ENCODE measurements at regions not wholly inside any gene's neighbourhood (a gene's known extent, or its start where the extent isn't known, plus 50 kb on each side); places are given as distances from the start of the nearest gene placed in this dataset.

DNA sequence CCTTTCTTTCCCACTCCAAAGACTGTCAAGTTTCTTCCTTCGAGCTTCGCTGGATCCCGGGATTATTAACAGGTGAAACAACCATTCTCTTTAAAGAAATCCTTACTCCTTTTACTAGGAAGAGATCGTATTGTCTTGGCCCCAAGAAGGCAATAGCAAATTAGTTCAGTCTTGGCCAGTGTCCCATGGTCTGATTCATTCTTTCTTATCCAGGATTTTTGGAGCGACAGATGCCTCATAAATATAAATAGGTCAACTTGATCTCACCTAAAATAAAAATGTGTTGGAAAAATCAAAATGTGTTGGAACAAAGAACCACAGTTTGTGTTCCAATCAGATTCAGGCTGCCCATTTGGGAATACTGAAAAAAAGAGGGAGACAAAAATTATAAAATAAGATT is 140.1 kb upstream of the TMEM108 start:
- TF ChIP-seq, protein P1, sequence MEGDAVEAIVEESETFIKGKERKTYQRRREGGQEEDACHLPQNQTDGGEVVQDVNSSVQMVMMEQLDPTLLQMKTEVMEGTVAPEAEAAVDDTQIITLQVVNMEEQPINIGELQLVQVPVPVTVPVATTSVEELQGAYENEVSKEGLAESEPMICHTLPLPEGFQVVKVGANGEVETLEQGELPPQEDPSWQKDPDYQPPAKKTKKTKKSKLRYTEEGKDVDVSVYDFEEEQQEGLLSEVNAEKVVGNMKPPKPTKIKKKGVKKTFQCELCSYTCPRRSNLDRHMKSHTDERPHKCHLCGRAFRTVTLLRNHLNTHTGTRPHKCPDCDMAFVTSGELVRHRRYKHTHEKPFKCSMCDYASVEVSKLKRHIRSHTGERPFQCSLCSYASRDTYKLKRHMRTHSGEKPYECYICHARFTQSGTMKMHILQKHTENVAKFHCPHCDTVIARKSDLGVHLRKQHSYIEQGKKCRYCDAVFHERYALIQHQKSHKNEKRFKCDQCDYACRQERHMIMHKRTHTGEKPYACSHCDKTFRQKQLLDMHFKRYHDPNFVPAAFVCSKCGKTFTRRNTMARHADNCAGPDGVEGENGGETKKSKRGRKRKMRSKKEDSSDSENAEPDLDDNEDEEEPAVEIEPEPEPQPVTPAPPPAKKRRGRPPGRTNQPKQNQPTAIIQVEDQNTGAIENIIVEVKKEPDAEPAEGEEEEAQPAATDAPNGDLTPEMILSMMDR (conservative IDR thresholded peaks at IDR 0.05; ENCODE audit: low read length) = no peak
- TF ChIP-seq EZH2phosphoT487 (IDR thresholded peaks at IDR 0.05; ENCODE audit: borderline replicate concordance) = no peak
